Endothelial cell (in vitro differentiated cells): ENCODE measurements at regions not wholly inside any gene's neighbourhood (a gene's known extent, or its start where the extent isn't known, plus 50 kb on each side); places are given as distances from the start of the nearest gene placed in this dataset.

ENCODE experiments used
- DNase-seq: peaks from one replicate; pipeline ENCODE4 v3.0.0; 2021; ENCODE audit warnings: low spot score
- H3K27ac Mint-ChIP-seq: one replicate; pipeline ENCODE4 v1.8.0; 2021; ENCODE audit warnings: mixed read lengths, inconsistent platforms; ENCODE audit not compliant: unreplicated experiment
- H3K27me3 Mint-ChIP-seq: one replicate; pipeline ENCODE4 v1.8.0; 2021; ENCODE audit warnings: mild to moderate bottlenecking, moderate library complexity, mixed read lengths, inconsistent platforms; ENCODE audit not compliant: unreplicated experiment
- H3K36me3 Mint-ChIP-seq: one replicate; pipeline ENCODE4 v1.8.0; 2021; ENCODE audit warnings: mild to moderate bottlenecking, low read depth, mixed read lengths, inconsistent platforms; ENCODE audit not compliant: unreplicated experiment
- H3K4me1 Mint-ChIP-seq: one replicate; pipeline ENCODE4 v1.8.0; 2021; ENCODE audit warnings: mild to moderate bottlenecking, mixed read lengths, inconsistent platforms; ENCODE audit not compliant: unreplicated experiment
- H3K4me3 Mint-ChIP-seq: one replicate; pipeline ENCODE4 v1.8.0; 2021; ENCODE audit warnings: mild to moderate bottlenecking, mixed read lengths, inconsistent platforms; ENCODE audit not compliant: unreplicated experiment
- H3K9me3 Mint-ChIP-seq: one replicate; pipeline ENCODE4 v1.8.0; 2021; ENCODE audit warnings: mixed read lengths, inconsistent platforms; ENCODE audit not compliant: unreplicated experiment
- TF ChIP-seq, protein P1 (sequence below): fragments of 200-600 bp; sonication (generic); IDR thresholded peaks from one replicate; pipeline ENCODE4 v1.5.0; 2021; ENCODE audit warnings: antibody characterized with exemption; ENCODE audit not compliant: unreplicated experiment

DNA sequence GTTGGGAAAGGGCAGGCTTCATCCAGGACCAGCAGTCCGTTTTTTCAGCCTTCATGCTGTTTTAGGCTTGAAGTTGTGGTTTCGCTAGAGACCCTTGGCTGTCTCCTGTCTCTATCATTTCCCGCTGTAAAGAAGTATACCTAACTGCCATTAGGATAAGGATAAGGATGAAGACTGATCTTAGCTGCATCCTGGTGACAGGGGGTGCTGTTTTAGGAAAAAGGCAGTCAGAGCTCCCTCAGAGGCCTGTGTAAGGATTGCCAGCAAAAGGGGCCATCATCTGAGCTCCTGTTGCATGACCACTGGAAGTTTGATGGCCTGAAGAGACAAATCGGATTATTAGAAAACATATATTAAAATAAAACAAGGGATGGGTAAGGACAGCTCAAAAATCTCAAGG is 64.8 kb upstream of the FGF10 start:
- H3K4me3 Mint-ChIP-seq, result no peak overlapping the region
- TF ChIP-seq, protein P1, sequence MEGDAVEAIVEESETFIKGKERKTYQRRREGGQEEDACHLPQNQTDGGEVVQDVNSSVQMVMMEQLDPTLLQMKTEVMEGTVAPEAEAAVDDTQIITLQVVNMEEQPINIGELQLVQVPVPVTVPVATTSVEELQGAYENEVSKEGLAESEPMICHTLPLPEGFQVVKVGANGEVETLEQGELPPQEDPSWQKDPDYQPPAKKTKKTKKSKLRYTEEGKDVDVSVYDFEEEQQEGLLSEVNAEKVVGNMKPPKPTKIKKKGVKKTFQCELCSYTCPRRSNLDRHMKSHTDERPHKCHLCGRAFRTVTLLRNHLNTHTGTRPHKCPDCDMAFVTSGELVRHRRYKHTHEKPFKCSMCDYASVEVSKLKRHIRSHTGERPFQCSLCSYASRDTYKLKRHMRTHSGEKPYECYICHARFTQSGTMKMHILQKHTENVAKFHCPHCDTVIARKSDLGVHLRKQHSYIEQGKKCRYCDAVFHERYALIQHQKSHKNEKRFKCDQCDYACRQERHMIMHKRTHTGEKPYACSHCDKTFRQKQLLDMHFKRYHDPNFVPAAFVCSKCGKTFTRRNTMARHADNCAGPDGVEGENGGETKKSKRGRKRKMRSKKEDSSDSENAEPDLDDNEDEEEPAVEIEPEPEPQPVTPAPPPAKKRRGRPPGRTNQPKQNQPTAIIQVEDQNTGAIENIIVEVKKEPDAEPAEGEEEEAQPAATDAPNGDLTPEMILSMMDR, result no peak
- no peak for DNase-seq
- no peaks in the 10 kb centered on the region for H3K36me3 Mint-ChIP-seq
- no peak overlapping the region for H3K27ac Mint-ChIP-seq
- H3K9me3 Mint-ChIP-seq, result no peaks in the 10 kb centered on the region
- H3K4me1 Mint-ChIP-seq, result no peaks in the 10 kb centered on the region
- H3K27me3 Mint-ChIP-seq, result no peaks in the 10 kb centered on the region

DNA sequence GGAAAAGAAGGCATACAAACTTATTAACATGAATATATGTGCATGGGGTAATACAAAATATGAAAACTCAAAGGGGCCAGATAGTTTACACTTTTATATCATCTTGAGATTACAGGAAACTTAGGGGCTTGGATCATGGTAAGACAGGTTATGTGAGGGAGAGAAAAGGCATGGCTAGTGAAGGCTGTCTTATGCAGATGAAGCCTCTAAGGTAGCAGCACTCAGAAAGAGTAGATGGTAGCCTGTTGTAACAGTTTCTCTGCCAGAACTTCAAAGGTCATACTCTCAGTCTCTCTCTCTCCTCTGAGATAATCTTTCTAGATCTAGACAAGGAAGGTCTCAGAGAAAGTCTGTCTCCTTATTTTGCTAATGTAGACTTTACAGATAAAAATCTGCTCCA is 57.2 kb upstream of the FGF10 start:
- DNase-seq, result no peak
- Mint-ChIP-seq H3K4me3 (no peak overlapping the region), H3K27ac (no peak overlapping the region), H3K4me1 (no peaks in the 10 kb centered on the region), H3K9me3 (no peaks in the 10 kb centered on the region), H3K36me3 (no peaks in the 10 kb centered on the region), H3K27me3 (no peaks in the 10 kb centered on the region)
- TF ChIP-seq, protein P1, result no peak

GRCh38 chr5:44443172-44443571 is 54.0 kb upstream of the FGF10 start:
- H3K27ac Mint-ChIP-seq, result no peak overlapping the region
- H3K36me3 Mint-ChIP-seq, result no peaks in the 10 kb centered on the region
- H3K9me3 Mint-ChIP-seq, result no peaks in the 10 kb centered on the region
- DNase-seq, result no peak
- H3K4me1 Mint-ChIP-seq, result no peaks in the 10 kb centered on the region
- TF ChIP-seq, protein P1, result no peak
- no peak overlapping the region for H3K4me3 Mint-ChIP-seq
- no peaks in the 10 kb centered on the region for H3K27me3 Mint-ChIP-seq

DNA sequence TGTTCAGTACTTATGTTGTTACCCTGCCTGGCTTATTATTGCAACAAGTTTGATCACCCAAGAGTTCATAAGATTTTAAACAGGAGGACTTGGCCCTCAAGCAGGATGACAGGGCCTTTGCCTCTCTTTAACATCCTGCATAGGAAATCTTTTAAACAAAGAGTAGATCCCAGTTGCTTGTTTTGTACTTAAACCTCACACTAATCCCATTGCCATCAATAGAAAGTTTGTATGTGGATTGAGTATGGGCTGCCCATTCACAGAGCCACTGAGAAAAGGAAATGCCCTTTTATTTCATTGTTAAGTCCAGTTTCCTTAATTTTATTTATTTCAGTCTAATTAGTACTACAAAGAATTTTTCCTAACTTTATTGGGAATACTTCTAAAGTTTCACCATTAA is 52.2 kb upstream of the FGF10 start:
- no peaks in the 10 kb centered on the region for H3K4me1 Mint-ChIP-seq
- TF ChIP-seq, protein P1, result no peak
- DNase-seq, result no peak
- no peak overlapping the region for H3K4me3 Mint-ChIP-seq
- no peak overlapping the region for H3K27ac Mint-ChIP-seq
- H3K9me3 Mint-ChIP-seq, result no peaks in the 10 kb centered on the region
- H3K36me3 Mint-ChIP-seq, result no peaks in the 10 kb centered on the region
- no peaks in the 10 kb centered on the region for H3K27me3 Mint-ChIP-seq

GRCh38 chr5:44440186-44440585 is 51.0 kb upstream of the FGF10 start:
- Mint-ChIP-seq H3K27ac (no peak overlapping the region), H3K4me3 (no peak overlapping the region), H3K9me3 (no peaks in the 10 kb centered on the region), H3K36me3 (no peaks in the 10 kb centered on the region), H3K27me3 (no peaks in the 10 kb centered on the region), H3K4me1 (no peaks in the 10 kb centered on the region)
- DNase-seq, result no peak
- TF ChIP-seq, protein P1, result no peak
